Adrenal gland (tissue), 9 donors: ENCODE measurements at regions not wholly inside any gene's neighbourhood (a gene's known extent, or its start where the extent isn't known, plus 50 kb on each side); places are given as distances from the start of the nearest gene placed in this dataset.

Experiments used
- DNase-seq, 7 donors: peaks; one replicate each; pipeline ENCODE4 v3.0.0-alpha.2; 2019 to 2020
- H3K27ac ChIP-seq, 5 donors: fragments of 200-600 bp; sonication (generic) in 4 of 5; 1 replicate in 3 of 5; 2 replicates in 2 of 5; pipeline versions ENCODE4 v1.5.1 to v1.8.0; 2016 to 2020; ENCODE audit warnings: mild to moderate bottlenecking in 1 of 5
- H3K27me3 ChIP-seq: fragments of 200-600 bp; 2 replicates; pipeline ENCODE4 v1.8.0; 2021
- H3K36me3 ChIP-seq, 2 donors: fragments of 200-600 bp; replicated peaks in 1 of 2; 1 replicate in 1 of 2; 2 replicates in 1 of 2; pipeline versions ENCODE4 v1.5.1 to v1.8.0; 2018 to 2022
- H3K4me1 ChIP-seq, 2 donors: fragments of 200-600 bp; replicated peaks in 1 of 2; 1 replicate in 1 of 2; 2 replicates in 1 of 2; pipeline versions ENCODE4 v1.5.1 to v1.8.0; 2018 to 2021
- H3K4me3 ChIP-seq, 4 donors: fragments of 200-600 bp; sonication (generic) in 3 of 4; one replicate each; pipeline ENCODE4 v1.5.1; 2016 to 2018
- H3K9me3 ChIP-seq, 3 donors: fragments of 200-600 bp; sonication (generic) in 1 of 3; replicated peaks in 1 of 3; 1 replicate in 2 of 3; 2 replicates in 1 of 3; pipeline versions ENCODE4 v1.5.1 to v1.8.0; 2016 to 2021
- CTCF ChIP-seq, 6 experiments: fragments of 450-650 bp in 4 of 6; fragments of 200-600 bp in 2 of 6; sonication (generic) in 1 of 6; IDR thresholded peaks; 1 replicate in 5 of 6; 2 replicates in 1 of 6; pipeline versions ENCODE4 v1.5.1 to v1.8.0; 2016 to 2021; ENCODE audit warnings: antibody characterized with exemption in 6 of 6, mild to moderate bottlenecking in 2 of 6, moderate library complexity in 1 of 6
- POLR2A ChIP-seq, 2 donors: fragments of 450-650 bp; IDR thresholded peaks; one replicate each; pipeline ENCODE4 v1.6.1; 2017; ENCODE audit warnings: antibody characterized with exemption in 2 of 2, mild to moderate bottlenecking in 2 of 2, moderate library complexity in 1 of 2
- WGBS, 4 donors: extraction: QIAGEN DNeasy Blood & Tissue Kit in 2 of 4; methylation state at CpG; one replicate each; pipeline versions ENCODE4 v1.1.5 to v1.1.7; 2013 to 2017; 5-methylcytosine and 5-hydroxymethylcytosine counted together
- intact Hi-C, 2 donors: fragments of 100-400 bp; cut with DNase I; formaldehyde crosslinking; loops; one replicate each; pipeline versions ENCODE4 v1.14.1 to v1.15.0; 2022 to 2023
- small RNA-seq, 2 donors: library from RNA; depleted of rRNA; stranded (forward); fragments of <200 nt; gene quantifications; one replicate each; pipeline ENCODE3, GENCODE V24; 2016
- donor health status: healthy with polysubstance abuse.
- donor health status: Bipolar disorder and iron deficiency.
- donor health status: DM: yes; HTN: yes; CAD: no.
- donor health status: DM: no; HTN: no; CAD: no.
- donor health status: DM: no; HTN: no; CAD: no.

GRCh38 chr5:22908586-22908985 is 55.4 kb upstream of the CDH12 start:
- H3K4me3 ChIP-seq: no peak overlapping the region
- intact Hi-C loops: no loop called here
- H3K27me3 ChIP-seq: no peaks in the 10 kb centered on the region
- H3K27ac ChIP-seq: no peak overlapping the region
- no peaks in the 10 kb centered on the region for H3K36me3 ChIP-seq
- TF ChIP-seq CTCF (IDR thresholded peaks at IDR 0.05) (no peak), POLR2A (IDR thresholded peaks at IDR 0.05) (no peak)
- no peaks in the 10 kb centered on the region for H3K4me1 ChIP-seq
- no peak for DNase-seq
- H3K9me3 ChIP-seq: no peaks in the 10 kb centered on the region

GRCh38 chr5:22908129-22908528 is 55.0 kb upstream of the CDH12 start:
- TF ChIP-seq CTCF (IDR thresholded peaks at IDR 0.05) (no peak), POLR2A (IDR thresholded peaks at IDR 0.05) (no peak)

More at GRCh38 chr5:22908129-22908528, 55.0 kb upstream of the CDH12 start:
- intact Hi-C loops: no loop called here
- DNase-seq: no peak
- Histone ChIP-seq H3K36me3 (no peaks in the 10 kb centered on the region), H3K4me1 (no peaks in the 10 kb centered on the region), H3K27ac (no peak overlapping the region), H3K4me3 (no peak overlapping the region), H3K27me3 (no peaks in the 10 kb centered on the region), H3K9me3 (no peaks in the 10 kb centered on the region)
- 68 to 83% (median 70%) methylated on average over 1 of the region's 1 CpG for WGBS, 4 donors

Small RNA genes lying in the stretch of these regions (small RNA-seq; reads per million reads assigned to genes)
- 0 reads per million in 2 donors for gene RF00019
